CD14-positive monocyte (primary cell): ENCODE measurements at regions not wholly inside any gene's neighbourhood (a gene's known extent, or its start where the extent isn't known, plus 50 kb on each side); places are given as distances from the start of the nearest gene placed in this dataset.

Source experiments
- DNase-seq, 3 donors: peaks; one replicate each; pipeline ENCODE4 v3.0.0-alpha.2; 2011 to 2022
- H2AFZ ChIP-seq: 2 replicates; pipeline ENCODE4 v1.6.0; 2012; ENCODE audit warnings: mild to moderate bottlenecking, low read depth, low read length, inconsistent platforms; ENCODE audit not compliant: insufficient read depth, poor library complexity, severe bottlenecking
- H3K27ac ChIP-seq, 2 donors: 1 replicate in 1 of 2; 2 replicates in 1 of 2; pipeline ENCODE4 v1.5.1; 2012 to 2013; ENCODE audit warnings: low read length in 2 of 2, control low read depth in 1 of 2, inconsistent platforms in 1 of 2, low read depth in 1 of 2, mild to moderate bottlenecking in 1 of 2
- H3K27me3 ChIP-seq, 2 donors: one replicate each; pipeline versions ENCODE4 v1.6.0 to v1.6.1; 2011 to 2013; ENCODE audit warnings: low read length in 2 of 2; ENCODE audit not compliant: control insufficient read depth in 2 of 2, insufficient read depth in 2 of 2
- H3K36me3 ChIP-seq, 2 donors: replicated peaks in 1 of 2; 1 replicate in 1 of 2; 2 replicates in 1 of 2; pipeline versions ENCODE4 v1.5.1 to v1.6.1; 2012 to 2013; ENCODE audit warnings: low read length in 2 of 2, control low read depth in 1 of 2, inconsistent platforms in 1 of 2, mild to moderate bottlenecking in 1 of 2; ENCODE audit not compliant: insufficient read depth in 2 of 2, control insufficient read depth in 1 of 2
- H3K4me1 ChIP-seq, 2 donors: 1 replicate in 1 of 2; 2 replicates in 1 of 2; pipeline versions ENCODE4 v1.5.1 to v1.6.1; 2012 to 2013; ENCODE audit warnings: low read length in 2 of 2, control low read depth in 1 of 2, inconsistent platforms in 1 of 2, mild to moderate bottlenecking in 1 of 2, moderate library complexity in 1 of 2; ENCODE audit not compliant: insufficient read depth in 2 of 2, control insufficient read depth in 1 of 2
- H3K4me2 ChIP-seq: replicated peaks from 2 replicates; pipeline ENCODE3; 2012; ENCODE audit warnings: low read length, moderate library complexity, mild to moderate bottlenecking; ENCODE audit not compliant: poor library complexity, severe bottlenecking; ENCODE audit errors: extremely low read depth
- H3K4me3 ChIP-seq, 3 experiments: fragments of 200-600 bp in 1 of 3; sonication (generic) in 1 of 3; replicated peaks in 1 of 3; 1 replicate in 2 of 3; 2 replicates in 1 of 3; pipeline ENCODE4 v1.5.1; 2011 to 2013; ENCODE audit warnings: low read length in 3 of 3, mild to moderate bottlenecking in 3 of 3, control low read depth in 2 of 3, low read depth in 2 of 3, inconsistent platforms in 1 of 3, moderate library complexity in 1 of 3
- H3K79me2 ChIP-seq: 2 replicates; pipeline ENCODE4 v1.6.0; 2012; ENCODE audit warnings: mild to moderate bottlenecking, control low read depth, inconsistent platforms, low read length, moderate library complexity; ENCODE audit not compliant: insufficient read depth
- H3K9ac ChIP-seq: 2 replicates; pipeline ENCODE4 v1.6.0; 2017; ENCODE audit warnings: low read length, mild to moderate bottlenecking; ENCODE audit not compliant: insufficient read depth, poor library complexity, severe bottlenecking
- H3K9me3 ChIP-seq, 2 donors: replicated peaks in 1 of 2; 1 replicate in 1 of 2; 2 replicates in 1 of 2; pipeline versions ENCODE4 v1.5.1 to v1.6.1; 2012 to 2013; ENCODE audit warnings: low read length in 2 of 2, control low read depth in 1 of 2; ENCODE audit not compliant: control insufficient read depth in 1 of 2, insufficient read depth in 1 of 2
- H4K20me1 ChIP-seq: 2 replicates; pipeline ENCODE4 v1.6.0; 2012; ENCODE audit warnings: mild to moderate bottlenecking, low read length, control low read depth, moderate library complexity; ENCODE audit not compliant: insufficient read depth
- H3K27ac Mint-ChIP-seq, 7 donors: one replicate each; pipeline ENCODE4 v1.8.0; 2020; ENCODE audit warnings: mild to moderate bottlenecking in 7 of 7, mixed read lengths in 7 of 7, moderate library complexity in 6 of 7, inconsistent platforms in 2 of 7
- H3K27me3 Mint-ChIP-seq, 3 donors: one replicate each; pipeline ENCODE4 v1.8.0; 2021 to 2022; ENCODE audit warnings: low read depth in 3 of 3, mild to moderate bottlenecking in 3 of 3, mixed read lengths in 3 of 3, moderate library complexity in 3 of 3, inconsistent platforms in 1 of 3
- H3K36me3 Mint-ChIP-seq, 2 donors: one replicate each; pipeline ENCODE4 v1.8.0; 2020; ENCODE audit warnings: mixed read lengths in 2 of 2, inconsistent platforms in 1 of 2, mild to moderate bottlenecking in 1 of 2
- H3K4me1 Mint-ChIP-seq: one replicate; pipeline ENCODE4 v1.8.0; 2020; ENCODE audit warnings: mild to moderate bottlenecking, mixed read lengths
- H3K4me3 Mint-ChIP-seq, 2 donors: one replicate each; pipeline ENCODE4 v1.8.0; 2020; ENCODE audit warnings: mild to moderate bottlenecking in 2 of 2, mixed read lengths in 2 of 2, moderate library complexity in 1 of 2
- H3K9me3 Mint-ChIP-seq, 7 donors: one replicate each; pipeline ENCODE4 v1.8.0; 2020 to 2022; ENCODE audit warnings: mixed read lengths in 7 of 7, mild to moderate bottlenecking in 6 of 7, moderate library complexity in 6 of 7, inconsistent platforms in 2 of 7
- CTCF ChIP-seq: fragments of 200-600 bp; IDR thresholded peaks from one replicate; pipeline ENCODE4 v1.8.0; 2022; ENCODE audit warnings: antibody characterized with exemption, mild to moderate bottlenecking
- WGBS: methylation state at CpG from one replicate; pipeline ENCODE4 v1.1.5; 2013; ENCODE audit warnings: missing lambda C conversion rate; ENCODE audit not compliant: insufficient coverage; 5-methylcytosine and 5-hydroxymethylcytosine counted together
- intact Hi-C, 2 donors: fragments of 100-400 bp; cut with micrococcal nuclease; formaldehyde crosslinking; loops; one replicate each; pipeline versions ENCODE4 v1.15.0 to v1.15.1; 2023

- H3K9me3 ChIP-seq, result no peaks in the 10 kb centered on the region
- 93% methylated on average over 4 of the region's 5 CpGs for WGBS
- H3K4me1 Mint-ChIP-seq, result no peaks in the 10 kb centered on the region
These were observed 760.0 kb downstream of the METTL4 start for GRCh38 chr18:1811282-1811681.

GRCh38 chr18:1825296-1825695 lies 746.0 kb downstream of the METTL4 start:
- Mint-ChIP-seq H3K27me3 (peaks cover 0 to 3% (median 0%) of the 10 kb centered on the region in 3 donors), H3K27ac (no peak overlapping the region), H3K4me3 (no peak overlapping the region), H3K9me3 (no peaks in the 10 kb centered on the region), H3K36me3 (no peaks in the 10 kb centered on the region), H3K4me1 (no peaks in the 10 kb centered on the region)
- DNase-seq, result no peak
- no peaks in the 10 kb centered on the region for H4K20me1 ChIP-seq
- no peaks in the 10 kb centered on the region for H3K27me3 ChIP-seq
- intact Hi-C loops, result no loop called here
- no peaks in the 10 kb centered on the region for H3K9me3 ChIP-seq
- H3K9ac ChIP-seq, result no peak overlapping the region
- H3K36me3 ChIP-seq, result no peaks in the 10 kb centered on the region
- H3K4me1 ChIP-seq, result no peaks in the 10 kb centered on the region
- TF ChIP-seq CTCF, result no peak
- H3K79me2 ChIP-seq, result no peaks in the 10 kb centered on the region
- H3K4me3 ChIP-seq, result no peak overlapping the region
- H3K4me2 ChIP-seq, result no peak overlapping the region
- H3K27ac ChIP-seq, result no peak overlapping the region
- no peak overlapping the region for H2AFZ ChIP-seq
- no CpG with 5 or more reads among the region's 2 CpGs for WGBS

More at GRCh38 chr18:1811282-1811681, 760.0 kb downstream of the METTL4 start:
- intact Hi-C loops, result no loop called here
- Histone ChIP-seq H3K27me3 (no peaks in the 10 kb centered on the region), H3K4me2 (no peak overlapping the region), H3K27ac (no peak overlapping the region), H3K4me3 (no peak overlapping the region), H4K20me1 (no peaks in the 10 kb centered on the region), H3K4me1 (no peaks in the 10 kb centered on the region), H2AFZ (no peak overlapping the region), H3K9ac (no peak overlapping the region), H3K36me3 (no peaks in the 10 kb centered on the region), H3K79me2 (no peaks in the 10 kb centered on the region)
- H3K9me3 Mint-ChIP-seq, result peaks cover 0 to 14% (median 2%) of the 10 kb centered on the region in 7 donors
- H3K27ac Mint-ChIP-seq, result no peak overlapping the region
- no peak overlapping the region for H3K4me3 Mint-ChIP-seq
- no peak for TF ChIP-seq CTCF
- no peaks in the 10 kb centered on the region for H3K27me3 Mint-ChIP-seq
- DNase-seq, result no peak
- no peaks in the 10 kb centered on the region for H3K36me3 Mint-ChIP-seq
